ENCODE measurements at regions not wholly inside any gene's neighbourhood (a gene's known extent, or its start where the extent isn't known, plus 50 kb on each side); places are given as distances from the start of the nearest gene placed in this dataset.

GRCh38 chr3:116815831-116816588, 106.4 kb downstream of the TUSC7 start:
- TF ChIP-seq POLR2AphosphoS5 (IDR thresholded peaks at IDR 0.05; ENCODE audit: low read depth, low read length) (no peak), SIN3A (IDR thresholded peaks at IDR 0.05; ENCODE audit: borderline replicate concordance, insufficient read depth, low read length) (no peak), FOXP2 (optimal IDR thresholded peaks at IDR 0.05; ENCODE audit: borderline replicate concordance, extremely low read depth, extremely low read length, insufficient read depth) (no peak), REST (IDR thresholded peaks at IDR 0.05; ENCODE audit: insufficient read depth in 1 of 2, low read depth in 2 of 2, low read length in 2 of 2) (no peak), TAF1 (IDR thresholded peaks at IDR 0.05; ENCODE audit: borderline replicate concordance, insufficient read depth, low read length) (no peak)

Measured in PFSK-1 (cell line).